Suprapubic skin (tissue), 3 donors: ENCODE measurements at regions not wholly inside any gene's neighbourhood (a gene's known extent, or its start where the extent isn't known, plus 50 kb on each side); places are given as distances from the start of the nearest gene placed in this dataset.

Experiments
- CTCF ChIP-seq, 2 donors: fragments of 200-600 bp in 1 of 2; fragments of 450-650 bp in 1 of 2; sonication (generic) in 1 of 2; IDR thresholded peaks; one replicate each; pipeline ENCODE4 v1.5.1; 2016 to 2019; ENCODE audit warnings: antibody characterized with exemption in 2 of 2, mild to moderate bottlenecking in 1 of 2, moderate library complexity in 1 of 2
- EP300 ChIP-seq: sonication (generic); formaldehyde crosslinking; IDR thresholded peaks from one replicate; pipeline ENCODE4 v1.6.1; 2017; ENCODE audit warnings: antibody characterized with exemption
- POLR2A ChIP-seq, 2 donors: fragments of 450-650 bp; IDR thresholded peaks; one replicate each; pipeline ENCODE4 v1.6.1; 2017; ENCODE audit warnings: antibody characterized with exemption in 2 of 2, mild to moderate bottlenecking in 2 of 2, moderate library complexity in 2 of 2

- TF ChIP-seq CTCF (IDR thresholded peaks at IDR 0.05) = no peak
- no peak for TF ChIP-seq POLR2A (IDR thresholded peaks at IDR 0.05)
- no peak for TF ChIP-seq EP300
Observed at GRCh38 chr11:112522536-112522935, 261.9 kb upstream of the PLET1 start.
